Cardiac muscle cell (in vitro differentiated cells and primary cell): ENCODE measurements at regions not wholly inside any gene's neighbourhood (a gene's known extent, or its start where the extent isn't known, plus 50 kb on each side); places are given as distances from the start of the nearest gene placed in this dataset.

ENCODE experiments used
- DNase-seq, 2 donors: peaks; one replicate each; pipeline versions ENCODE4 v3.0.0 to v3.0.0-alpha.2; 2010 to 2017; ENCODE audit warnings: low read depth in 1 of 2, low spot score in 1 of 2
- H3K27ac ChIP-seq: fragments of 200-600 bp; sonication (generic); 2 replicates; pipeline ENCODE4 v1.5.1; 2016
- H3K27me3 ChIP-seq: fragments of 200-600 bp; sonication (generic); 2 replicates; pipeline ENCODE4 v1.6.0; 2016; ENCODE audit warnings: control low read depth
- H3K36me3 ChIP-seq: fragments of 200-600 bp; sonication (generic); 2 replicates; pipeline ENCODE4 v1.5.1; 2016; ENCODE audit warnings: control low read depth
- H3K4me1 ChIP-seq: fragments of 200-600 bp; sonication (generic); 2 replicates; pipeline ENCODE4 v1.8.1; 2017; ENCODE audit warnings: low read depth, mild to moderate bottlenecking, mixed run types
- H3K4me3 ChIP-seq: fragments of 200-600 bp; sonication (generic); 2 replicates; pipeline ENCODE4 v1.5.1; 2016; ENCODE audit warnings: mild to moderate bottlenecking
- H3K9me3 ChIP-seq: fragments of 200-600 bp; sonication (generic); 2 replicates; pipeline ENCODE4 v1.5.1; 2017; ENCODE audit warnings: low read depth, mild to moderate bottlenecking, control low read depth
- TF ChIP-seq, protein P1 (sequence below): IDR thresholded peaks from 2 replicates; pipeline ENCODE4 v1.5.1; 2012; ENCODE audit warnings: low read depth, mild to moderate bottlenecking, low read length

DNA sequence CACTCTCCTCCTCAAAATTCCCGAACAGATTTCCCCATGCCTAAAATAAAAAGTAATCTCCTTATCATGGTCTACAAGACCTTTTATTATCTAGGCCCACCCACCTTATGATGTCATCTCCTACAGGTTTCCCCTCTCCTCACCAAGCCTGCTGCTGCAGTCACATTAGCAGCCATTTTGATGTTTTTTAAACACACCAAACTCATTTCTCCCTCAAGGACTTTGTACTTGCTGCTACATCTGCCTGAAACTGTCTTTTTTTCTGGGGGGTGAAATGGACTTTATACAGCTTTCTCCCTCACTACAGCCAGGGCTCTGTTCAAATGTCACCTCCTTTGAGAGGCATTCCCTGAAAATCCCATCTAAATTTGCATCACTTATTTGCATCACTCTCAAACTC, 90.2 kb upstream of the TAB3 start:
- Histone ChIP-seq H3K4me1 (no peaks in the 10 kb centered on the region), H3K9me3 (no peaks in the 10 kb centered on the region), H3K27ac (no peak overlapping the region), H3K4me3 (no peak overlapping the region), H3K27me3 (no peaks in the 10 kb centered on the region), H3K36me3 (no peaks in the 10 kb centered on the region)
- DNase-seq = no peak
- TF ChIP-seq, protein P1, sequence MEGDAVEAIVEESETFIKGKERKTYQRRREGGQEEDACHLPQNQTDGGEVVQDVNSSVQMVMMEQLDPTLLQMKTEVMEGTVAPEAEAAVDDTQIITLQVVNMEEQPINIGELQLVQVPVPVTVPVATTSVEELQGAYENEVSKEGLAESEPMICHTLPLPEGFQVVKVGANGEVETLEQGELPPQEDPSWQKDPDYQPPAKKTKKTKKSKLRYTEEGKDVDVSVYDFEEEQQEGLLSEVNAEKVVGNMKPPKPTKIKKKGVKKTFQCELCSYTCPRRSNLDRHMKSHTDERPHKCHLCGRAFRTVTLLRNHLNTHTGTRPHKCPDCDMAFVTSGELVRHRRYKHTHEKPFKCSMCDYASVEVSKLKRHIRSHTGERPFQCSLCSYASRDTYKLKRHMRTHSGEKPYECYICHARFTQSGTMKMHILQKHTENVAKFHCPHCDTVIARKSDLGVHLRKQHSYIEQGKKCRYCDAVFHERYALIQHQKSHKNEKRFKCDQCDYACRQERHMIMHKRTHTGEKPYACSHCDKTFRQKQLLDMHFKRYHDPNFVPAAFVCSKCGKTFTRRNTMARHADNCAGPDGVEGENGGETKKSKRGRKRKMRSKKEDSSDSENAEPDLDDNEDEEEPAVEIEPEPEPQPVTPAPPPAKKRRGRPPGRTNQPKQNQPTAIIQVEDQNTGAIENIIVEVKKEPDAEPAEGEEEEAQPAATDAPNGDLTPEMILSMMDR = no peak

- TF ChIP-seq, protein P1 = no peak
- H3K27me3 ChIP-seq = no peaks in the 10 kb centered on the region
- no peak overlapping the region for H3K27ac ChIP-seq
- no peaks in the 10 kb centered on the region for H3K4me1 ChIP-seq
- no peaks in the 10 kb centered on the region for H3K9me3 ChIP-seq
- no peaks in the 10 kb centered on the region for H3K36me3 ChIP-seq
- H3K4me3 ChIP-seq = no peak overlapping the region
- DNase-seq = no peak
These were observed 86.4 kb upstream of the TAB3 start for GRCh38 chrX:30975467-30975866.

GRCh38 chrX:30973784-30974427, 84.9 kb upstream of the TAB3 start:
- no peak for DNase-seq
- Histone ChIP-seq H3K9me3 (no peaks in the 10 kb centered on the region), H3K4me1 (no peaks in the 10 kb centered on the region)

GRCh38 chrX:30971774-30972603, 82.9 kb upstream of the TAB3 start:
- peak; percentile 58 to 75 for DNase-seq
- Histone ChIP-seq H3K27ac (no peak overlapping the region), H3K4me1 (no peaks in the 10 kb centered on the region), H3K9me3 (no peaks in the 10 kb centered on the region), H3K27me3 (no peaks in the 10 kb centered on the region), H3K4me3 (no peak overlapping the region), H3K36me3 (no peaks in the 10 kb centered on the region)
- TF ChIP-seq, protein P1 = peak; percentile 65

More at GRCh38 chrX:30973784-30974427, 84.9 kb upstream of the TAB3 start:
- Histone ChIP-seq H3K4me3 (no peak overlapping the region), H3K36me3 (no peaks in the 10 kb centered on the region), H3K27ac (no peak overlapping the region), H3K27me3 (no peaks in the 10 kb centered on the region)
- TF ChIP-seq, protein P1 = no peak

DNA sequence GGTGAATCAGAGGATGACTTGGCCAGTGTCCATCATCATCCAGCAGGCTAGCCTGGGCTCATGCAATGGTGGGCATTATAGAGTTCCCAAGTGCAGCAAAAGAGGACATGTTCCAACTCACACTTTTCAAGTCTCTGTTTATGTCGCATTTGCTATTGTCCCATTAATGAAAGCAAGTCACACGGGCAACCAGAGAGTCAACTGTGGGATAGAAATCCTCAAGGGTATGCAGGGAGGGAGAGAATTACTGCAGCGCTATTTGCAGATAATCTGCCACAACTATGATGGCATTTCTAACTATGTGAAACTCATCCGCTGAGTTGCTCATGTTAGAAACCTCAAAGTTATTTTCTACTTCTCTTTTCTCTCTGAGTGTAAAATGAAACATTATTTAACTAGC, 78.5 kb upstream of the TAB3 start:
- DNase-seq = no peak
- TF ChIP-seq, protein P1 = no peak
- Histone ChIP-seq H3K9me3 (no peaks in the 10 kb centered on the region), H3K27ac (no peak overlapping the region), H3K4me3 (no peak overlapping the region), H3K27me3 (no peaks in the 10 kb centered on the region), H3K36me3 (no peaks in the 10 kb centered on the region), H3K4me1 (no peaks in the 10 kb centered on the region)
